Common myeloid progenitor, CD34-positive (primary cell): ENCODE measurements at regions not wholly inside any gene's neighbourhood (a gene's known extent, or its start where the extent isn't known, plus 50 kb on each side); places are given as distances from the start of the nearest gene placed in this dataset.

Source experiments
- CTCF ChIA-PET: fragments of 350-600 bp; sonication (Branson Sonifier 250); formaldehyde crosslinking; loops from one replicate; lab custom pipeline; 2021; ENCODE audit warnings: antibody characterized with exemption; lab: Charles Lee
- POLR2A ChIA-PET: fragments of 350-600 bp; sonication (Branson Sonifier 250); formaldehyde crosslinking; loops from one replicate; lab custom pipeline; 2021; ENCODE audit warnings: antibody characterized with exemption; lab: Charles Lee
- DNase-seq, 3 donors: peaks; one replicate each; pipeline versions ENCODE4 v3.0.0 to v3.0.0-alpha.2; 2013
- H3K27ac ChIP-seq, 2 experiments: 1 replicate in 1 of 2; 2 replicates in 1 of 2; pipeline ENCODE4 v1.7.0; 2013; ENCODE audit warnings: inconsistent platforms in 2 of 2, low read length in 2 of 2, mild to moderate bottlenecking in 2 of 2, low read depth in 1 of 2, moderate library complexity in 1 of 2; ENCODE audit not compliant: severe bottlenecking in 2 of 2, insufficient read depth in 1 of 2, poor library complexity in 1 of 2
- H3K27me3 ChIP-seq, 5 experiments: replicated peaks in 2 of 5; 1 replicate in 3 of 5; 2 replicates in 2 of 5; pipeline versions ENCODE4 v1.6.1 to v1.7.0; 2013; ENCODE audit warnings: low read length in 4 of 5, mild to moderate bottlenecking in 2 of 5, moderate library complexity in 2 of 5, inconsistent platforms in 1 of 5; ENCODE audit not compliant: insufficient read depth in 5 of 5, control insufficient read depth in 4 of 5
- H3K36me3 ChIP-seq, 4 experiments: 1 replicate in 2 of 4; 2 replicates in 2 of 4; pipeline versions ENCODE4 v1.6.1 to v1.7.0; 2013; ENCODE audit warnings: low read length in 3 of 4, control low read depth in 1 of 4, mild to moderate bottlenecking in 1 of 4; ENCODE audit not compliant: control insufficient read depth in 4 of 4, insufficient read depth in 4 of 4
- H3K4me1 ChIP-seq, 4 experiments: 1 replicate in 3 of 4; 2 replicates in 1 of 4; pipeline versions ENCODE4 v1.6.1 to v1.7.1; 2013; ENCODE audit warnings: low read length in 3 of 4, mild to moderate bottlenecking in 3 of 4, control low read depth in 1 of 4, inconsistent platforms in 1 of 4, moderate library complexity in 1 of 4; ENCODE audit not compliant: control insufficient read depth in 4 of 4, insufficient read depth in 4 of 4; ENCODE audit errors: control extremely low read depth in 1 of 4
- H3K4me3 ChIP-seq, 7 experiments: 1 replicate in 4 of 7; 2 replicates in 3 of 7; pipeline versions ENCODE4 v1.5.1 to v1.7.0; 2013; ENCODE audit warnings: mild to moderate bottlenecking in 7 of 7, low read length in 6 of 7, moderate library complexity in 6 of 7, inconsistent platforms in 2 of 7, low read depth in 2 of 7, control low read depth in 1 of 7; ENCODE audit not compliant: insufficient read depth in 4 of 7, control insufficient read depth in 1 of 7; ENCODE audit errors: extremely low read depth in 1 of 7
- H3K9me3 ChIP-seq, 5 experiments: 1 replicate in 4 of 5; 2 replicates in 1 of 5; pipeline versions ENCODE4 v1.6.1 to v1.7.1; 2013; ENCODE audit warnings: low read length in 4 of 5, mild to moderate bottlenecking in 2 of 5, inconsistent platforms in 1 of 5, low read depth in 1 of 5, moderate library complexity in 1 of 5; ENCODE audit not compliant: control insufficient read depth in 4 of 5, insufficient read depth in 2 of 5; ENCODE audit errors: control extremely low read depth in 1 of 5
- WGBS: methylation state at CpG from one replicate; pipeline ENCODE4 v1.1.5; 2013; ENCODE audit not compliant: insufficient coverage; 5-methylcytosine and 5-hydroxymethylcytosine counted together

GRCh38 chr18:3340015-3340681 lies 78.2 kb downstream of the MYL12B start:
- WGBS = 100% methylated on average over 2 of the region's 6 CpGs
- POLR2A ChIA-PET = interaction anchor here (0.6 kb wide), 1 partner anchor 16 kb away, joined by 3 read pairs; no protein-coding TSS in a partner anchor
- Histone ChIP-seq H3K4me3 (no peak overlapping the region), H3K4me1 (peaks cover 0 to 7% (median 0%) of the 10 kb centered on the region in 4 experiments), H3K9me3 (peaks cover 0 to 3% (median 0%) of the 10 kb centered on the region in 5 experiments), H3K36me3 (no peaks in the 10 kb centered on the region), H3K27ac (no peak overlapping the region), H3K27me3 (no peaks in the 10 kb centered on the region)
- CTCF ChIA-PET = no interaction called here
- DNase-seq = peak in 2 of 3 donors; percentile 5 to 11

- Histone ChIP-seq H3K27me3 (no peaks in the 10 kb centered on the region), H3K36me3 (no peaks in the 10 kb centered on the region), H3K27ac (no peak overlapping the region), H3K9me3 (peaks cover 0 to 3% (median 0%) of the 10 kb centered on the region in 5 experiments), H3K4me1 (peaks cover 0 to 7% (median 0%) of the 10 kb centered on the region in 4 experiments), H3K4me3 (no peak overlapping the region)
- DNase-seq = no peak
- ChIA-PET CTCF (no interaction called here), POLR2A (interaction anchor here (0.6 kb wide), 1 partner anchor 15 kb away, joined by 3 read pairs; no protein-coding TSS in a partner anchor)
- 100% methylated on average over 1 of the region's 2 CpGs for whole genome bisulfite sequencing
These were observed 78.8 kb downstream of the MYL12B start for GRCh38 chr18:3340682-3341097.

GRCh38 chr18:3342628-3343027 lies 80.7 kb downstream of the MYL12B start:
- WGBS = 92% methylated on average over 4 of the region's 5 CpGs
- CTCF ChIA-PET = interaction anchor here (1.2 kb wide), 1 partner anchor 11 kb away, joined by 3 read pairs; no protein-coding TSS in a partner anchor

GRCh38 chr18:3345452-3345851 lies 83.5 kb downstream of the MYL12B start:
- H3K36me3 ChIP-seq = no peaks in the 10 kb centered on the region
- no peaks in the 10 kb centered on the region for H3K27me3 ChIP-seq
- H3K4me1 ChIP-seq = peaks cover 0 to 8% (median under 1%) of the 10 kb centered on the region in 4 experiments
- no peak overlapping the region for H3K27ac ChIP-seq
- POLR2A ChIA-PET = no interaction called here
- peaks cover 0 to 3% (median 0%) of the 10 kb centered on the region in 5 experiments for H3K9me3 ChIP-seq
- no peak for DNase-seq
- no peak overlapping the region for H3K4me3 ChIP-seq
- 95% methylated on average over 2 of the region's 2 CpGs for WGBS
- CTCF ChIA-PET = no interaction called here

More at GRCh38 chr18:3342628-3343027, 80.7 kb downstream of the MYL12B start:
- no peak overlapping the region for H3K27ac ChIP-seq
- H3K4me1 ChIP-seq = peaks cover 0 to 12% (median under 1%) of the 10 kb centered on the region in 4 experiments
- POLR2A ChIA-PET = no interaction called here
- H3K36me3 ChIP-seq = no peaks in the 10 kb centered on the region
- DNase-seq = no peak
- peaks cover 0 to 3% (median 0%) of the 10 kb centered on the region in 5 experiments for H3K9me3 ChIP-seq
- H3K27me3 ChIP-seq = no peaks in the 10 kb centered on the region
- H3K4me3 ChIP-seq = no peak overlapping the region

- H3K27me3 ChIP-seq = no peaks in the 10 kb centered on the region
- peaks cover 0 to 3% (median 0%) of the 10 kb centered on the region in 5 experiments for H3K9me3 ChIP-seq
- WGBS = no CpG with 5 or more reads among the region's 1 CpG
- POLR2A ChIA-PET = no interaction called here
- H3K27ac ChIP-seq = no peak overlapping the region
- DNase-seq = no peak
- CTCF ChIA-PET = no interaction called here
- peaks cover 0 to 6% (median under 1%) of the 10 kb centered on the region in 4 experiments for H3K4me1 ChIP-seq
- no peak overlapping the region for H3K4me3 ChIP-seq
- H3K36me3 ChIP-seq = no peaks in the 10 kb centered on the region
These were observed 84.0 kb downstream of the MYL12B start for GRCh38 chr18:3345885-3346284.

- POLR2A ChIA-PET = no interaction called here
- Histone ChIP-seq H3K9me3 (peaks cover 0 to 3% (median 0%) of the 10 kb centered on the region in 5 experiments), H3K27me3 (no peaks in the 10 kb centered on the region), H3K27ac (no peak overlapping the region), H3K36me3 (no peaks in the 10 kb centered on the region), H3K4me1 (peaks cover 0 to 6% (median under 1%) of the 10 kb centered on the region in 4 experiments), H3K4me3 (no peak overlapping the region)
- DNase-seq = no peak
- CTCF ChIA-PET = no interaction called here
- WGBS = 92% methylated on average over 2 of the region's 7 CpGs
These were observed 84.6 kb downstream of the MYL12B start for GRCh38 chr18:3346487-3346886.

- Histone ChIP-seq H3K4me1 (peaks cover 0 to 6% (median under 1%) of the 10 kb centered on the region in 4 experiments), H3K9me3 (no peaks in the 10 kb centered on the region), H3K36me3 (no peaks in the 10 kb centered on the region), H3K27me3 (no peaks in the 10 kb centered on the region), H3K27ac (no peak overlapping the region), H3K4me3 (no peak overlapping the region)
- no CpG with 5 or more reads among the region's 2 CpGs for WGBS
- ChIA-PET CTCF (no interaction called here), POLR2A (interaction anchor here (0.5 kb wide), 1 partner anchor 129 kb away, joined by 4 read pairs; no protein-coding TSS in a partner anchor)
- DNase-seq = no peak
These were observed 85.4 kb downstream of the MYL12B start for GRCh38 chr18:3347286-3347803.
